Colonic mucosa (tissue), 4 donors: ENCODE measurements at regions not wholly inside any gene's neighbourhood (a gene's known extent, or its start where the extent isn't known, plus 50 kb on each side); places are given as distances from the start of the nearest gene placed in this dataset.

Experiments
- DNase-seq: peaks from one replicate; pipeline ENCODE4 v3.0.0-alpha.2; 2020
- H3K27ac ChIP-seq: fragments of 200-600 bp; one replicate; pipeline ENCODE4 v1.8.0; 2021
- H3K27me3 ChIP-seq: fragments of 200-600 bp; one replicate; pipeline ENCODE4 v1.8.0; 2021
- H3K36me3 ChIP-seq: fragments of 200-600 bp; one replicate; pipeline ENCODE4 v1.8.0; 2021
- H3K4me1 ChIP-seq: fragments of 200-600 bp; one replicate; pipeline ENCODE4 v1.8.0; 2021; ENCODE audit warnings: mild to moderate bottlenecking
- H3K4me3 ChIP-seq: fragments of 200-600 bp; one replicate; pipeline ENCODE4 v1.8.0; 2021
- H3K9ac ChIP-seq, 2 donors: one replicate each; pipeline ENCODE4 v1.7.0; 2013; ENCODE audit warnings: control low read depth in 2 of 2, low read depth in 2 of 2, low read length in 2 of 2
- H3K9me3 ChIP-seq: fragments of 200-600 bp; one replicate; pipeline ENCODE4 v1.8.0; 2021
- intact Hi-C: fragments of 100-400 bp; cut with DNase I; formaldehyde crosslinking; loops from one replicate; pipeline ENCODE4 v1.14.1; 2022
- TF ChIP-seq, protein P1 (sequence below): fragments of 200-600 bp; IDR thresholded peaks from one replicate; pipeline ENCODE4 v1.8.0; 2022; ENCODE audit warnings: antibody characterized with exemption, mild to moderate bottlenecking
- donor health status: healthy.
- donor health status: DM: no; HTN: no; CAD: no.
- donor health status: DM: no; HTN: no; CAD: no.

DNA sequence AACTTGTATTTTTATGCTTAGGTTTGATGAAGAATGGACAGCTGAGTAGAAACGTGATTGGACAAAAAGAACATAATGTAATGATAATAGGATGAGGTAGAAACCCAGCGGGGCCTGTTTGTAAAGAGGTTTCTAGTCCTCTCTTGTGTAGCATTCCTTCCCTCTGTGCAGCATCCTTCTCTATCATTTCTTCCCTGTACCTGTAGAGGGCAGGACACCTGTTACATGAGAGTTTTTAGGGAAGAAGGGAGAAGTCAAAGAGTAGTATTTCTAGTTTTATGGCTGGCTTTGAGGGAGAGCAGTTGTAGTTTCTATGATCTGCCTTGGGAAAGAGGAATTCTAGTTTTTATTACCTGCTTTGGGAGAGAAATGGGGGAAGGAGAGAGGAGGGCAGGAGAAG lies 162.1 kb upstream of the FST start:
- no peaks in the 10 kb centered on the region for H3K36me3 ChIP-seq
- no peak overlapping the region for H3K27ac ChIP-seq
- no peak overlapping the region for H3K9ac ChIP-seq
- no peaks in the 10 kb centered on the region for H3K4me1 ChIP-seq
- H3K9me3 ChIP-seq = no peaks in the 10 kb centered on the region
- no peaks in the 10 kb centered on the region for H3K27me3 ChIP-seq
- no peak for DNase-seq
- no peak overlapping the region for H3K4me3 ChIP-seq
- TF ChIP-seq, protein P1, sequence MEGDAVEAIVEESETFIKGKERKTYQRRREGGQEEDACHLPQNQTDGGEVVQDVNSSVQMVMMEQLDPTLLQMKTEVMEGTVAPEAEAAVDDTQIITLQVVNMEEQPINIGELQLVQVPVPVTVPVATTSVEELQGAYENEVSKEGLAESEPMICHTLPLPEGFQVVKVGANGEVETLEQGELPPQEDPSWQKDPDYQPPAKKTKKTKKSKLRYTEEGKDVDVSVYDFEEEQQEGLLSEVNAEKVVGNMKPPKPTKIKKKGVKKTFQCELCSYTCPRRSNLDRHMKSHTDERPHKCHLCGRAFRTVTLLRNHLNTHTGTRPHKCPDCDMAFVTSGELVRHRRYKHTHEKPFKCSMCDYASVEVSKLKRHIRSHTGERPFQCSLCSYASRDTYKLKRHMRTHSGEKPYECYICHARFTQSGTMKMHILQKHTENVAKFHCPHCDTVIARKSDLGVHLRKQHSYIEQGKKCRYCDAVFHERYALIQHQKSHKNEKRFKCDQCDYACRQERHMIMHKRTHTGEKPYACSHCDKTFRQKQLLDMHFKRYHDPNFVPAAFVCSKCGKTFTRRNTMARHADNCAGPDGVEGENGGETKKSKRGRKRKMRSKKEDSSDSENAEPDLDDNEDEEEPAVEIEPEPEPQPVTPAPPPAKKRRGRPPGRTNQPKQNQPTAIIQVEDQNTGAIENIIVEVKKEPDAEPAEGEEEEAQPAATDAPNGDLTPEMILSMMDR = no peak
- intact Hi-C loops = no loop called here

DNA sequence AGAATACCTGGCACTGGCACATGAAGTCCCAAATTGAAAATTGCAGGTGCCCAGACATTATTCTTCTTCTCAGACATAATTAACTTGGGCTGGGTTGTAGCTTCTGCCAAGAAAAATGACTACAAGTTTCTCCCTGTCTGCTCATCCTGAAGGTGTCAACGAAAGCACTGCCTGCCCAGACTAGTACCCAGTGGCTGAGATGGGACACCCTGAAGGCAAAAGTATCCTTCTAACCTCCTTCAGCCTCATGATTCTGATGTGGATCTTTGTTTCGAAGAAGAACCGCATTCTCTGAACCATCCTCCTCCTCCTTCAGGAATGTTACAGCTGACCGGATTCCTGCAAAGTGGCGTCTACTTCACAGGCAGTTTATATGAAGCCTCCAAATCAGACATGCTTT lies 161.1 kb upstream of the FST start:
- intact Hi-C loops = no loop called here

DNA sequence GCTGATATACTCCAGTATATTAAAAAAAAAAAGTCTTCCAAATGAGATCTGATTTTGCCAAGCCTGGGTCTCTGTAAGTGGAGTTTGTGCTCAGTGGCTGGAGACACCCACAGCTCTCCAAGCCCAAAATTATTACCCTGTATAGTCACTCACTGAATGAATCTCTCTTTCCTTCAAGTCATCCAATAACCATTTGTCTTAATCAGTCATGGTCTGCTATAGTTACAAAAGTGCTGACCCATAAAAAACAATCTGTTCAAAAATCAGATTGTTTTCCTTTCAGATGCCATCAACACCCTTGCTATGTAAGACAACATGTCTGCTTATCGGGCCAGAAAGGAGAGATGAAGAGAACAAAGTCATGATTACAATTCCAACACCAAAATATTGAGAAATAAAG lies 159.4 kb upstream of the FST start:
- H3K4me1 ChIP-seq = no peaks in the 10 kb centered on the region
- no peaks in the 10 kb centered on the region for H3K27me3 ChIP-seq
- TF ChIP-seq, protein P1 = no peak
- no peak overlapping the region for H3K9ac ChIP-seq
- H3K36me3 ChIP-seq = no peaks in the 10 kb centered on the region
- H3K9me3 ChIP-seq = no peaks in the 10 kb centered on the region
- intact Hi-C loops = no loop called here
- no peak overlapping the region for H3K4me3 ChIP-seq
- no peak overlapping the region for H3K27ac ChIP-seq
- DNase-seq = no peak

More for the DNA sequence above, 161.1 kb upstream of the FST start:
- Histone ChIP-seq H3K9me3 (no peaks in the 10 kb centered on the region), H3K36me3 (no peaks in the 10 kb centered on the region), H3K9ac (no peak overlapping the region), H3K27ac (no peak overlapping the region), H3K27me3 (no peaks in the 10 kb centered on the region), H3K4me3 (no peak overlapping the region), H3K4me1 (no peaks in the 10 kb centered on the region)
- DNase-seq = no peak
- TF ChIP-seq, protein P1 = no peak

DNA sequence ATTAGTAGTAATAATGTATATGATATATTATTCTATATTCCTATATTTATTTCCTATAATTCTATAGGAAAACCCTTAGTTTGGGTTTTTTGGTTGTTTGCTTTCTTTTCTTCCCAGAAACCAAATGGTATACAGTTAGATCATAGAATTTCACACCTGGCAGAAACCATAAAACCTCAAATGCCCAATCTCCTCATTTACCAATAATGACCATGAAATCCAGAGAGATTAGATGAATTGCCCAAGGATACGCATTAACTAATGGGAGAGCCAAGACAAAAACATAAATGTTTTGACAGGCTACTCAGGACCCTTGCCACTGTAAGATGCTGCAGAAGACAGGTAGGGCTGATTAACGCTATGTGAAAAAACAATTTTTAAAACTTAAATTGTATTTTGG lies 158.7 kb upstream of the FST start:
- no peaks in the 10 kb centered on the region for H3K27me3 ChIP-seq
- DNase-seq = no peak
- H3K27ac ChIP-seq = no peak overlapping the region
- no peaks in the 10 kb centered on the region for H3K4me1 ChIP-seq
- no peaks in the 10 kb centered on the region for H3K36me3 ChIP-seq
- H3K9me3 ChIP-seq = no peaks in the 10 kb centered on the region
- H3K9ac ChIP-seq = no peak overlapping the region
- intact Hi-C loops = no loop called here
- H3K4me3 ChIP-seq = no peak overlapping the region
- TF ChIP-seq, protein P1 = no peak

DNA sequence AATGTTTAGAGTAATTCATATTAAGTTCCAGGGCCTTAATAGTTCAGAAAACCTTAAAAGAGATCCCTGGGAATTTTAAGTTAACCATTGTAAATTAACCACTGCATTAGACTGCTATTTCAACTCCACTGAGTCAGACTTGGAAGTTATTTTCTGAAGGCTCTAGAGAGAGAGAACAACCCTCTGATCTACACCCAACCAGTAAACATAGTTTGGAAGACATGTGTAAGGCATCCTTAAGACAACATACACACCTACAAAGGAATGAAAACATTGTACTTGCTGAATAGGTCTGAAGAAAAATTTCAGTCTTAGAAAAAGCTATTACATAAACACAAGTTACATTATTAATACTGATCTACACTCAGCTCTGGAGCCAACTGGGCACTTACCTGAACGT lies 158.2 kb upstream of the FST start:
- Histone ChIP-seq H3K27me3 (no peaks in the 10 kb centered on the region), H3K9me3 (no peaks in the 10 kb centered on the region), H3K4me1 (no peaks in the 10 kb centered on the region), H3K4me3 (no peak overlapping the region), H3K27ac (no peak overlapping the region), H3K36me3 (no peaks in the 10 kb centered on the region), H3K9ac (no peak overlapping the region)
- TF ChIP-seq, protein P1 = no peak
- intact Hi-C loops = no loop called here
- no peak for DNase-seq

DNA sequence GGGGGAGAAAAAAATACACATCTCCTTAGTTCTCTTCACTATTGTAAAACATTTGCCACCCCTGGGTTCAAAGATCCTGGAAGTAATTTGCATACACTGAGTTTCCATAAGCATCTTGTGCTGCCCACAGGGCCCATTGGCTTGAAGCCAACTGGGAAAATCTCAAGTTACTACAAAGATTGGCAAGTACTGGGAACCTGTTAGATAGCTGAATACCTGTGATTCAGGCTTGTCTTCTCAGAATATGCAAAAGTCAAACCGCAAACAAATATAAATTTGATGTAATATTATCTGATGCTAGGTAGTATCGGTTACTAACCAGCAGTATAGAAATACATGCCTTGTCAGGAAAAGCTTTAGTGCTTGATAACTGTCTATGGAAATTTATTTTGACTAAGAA lies 156.9 kb upstream of the FST start:
- Histone ChIP-seq H3K27me3 (no peaks in the 10 kb centered on the region), H3K9me3 (no peaks in the 10 kb centered on the region), H3K4me1 (no peaks in the 10 kb centered on the region), H3K4me3 (no peak overlapping the region), H3K9ac (no peak overlapping the region), H3K27ac (no peak overlapping the region), H3K36me3 (no peaks in the 10 kb centered on the region)
- intact Hi-C loops = no loop called here
- TF ChIP-seq, protein P1 = no peak
- DNase-seq = no peak
